ENCODE measurements at regions not wholly inside any gene's neighbourhood (a gene's known extent, or its start where the extent isn't known, plus 50 kb on each side); places are given as distances from the start of the nearest gene placed in this dataset.

DNA sequence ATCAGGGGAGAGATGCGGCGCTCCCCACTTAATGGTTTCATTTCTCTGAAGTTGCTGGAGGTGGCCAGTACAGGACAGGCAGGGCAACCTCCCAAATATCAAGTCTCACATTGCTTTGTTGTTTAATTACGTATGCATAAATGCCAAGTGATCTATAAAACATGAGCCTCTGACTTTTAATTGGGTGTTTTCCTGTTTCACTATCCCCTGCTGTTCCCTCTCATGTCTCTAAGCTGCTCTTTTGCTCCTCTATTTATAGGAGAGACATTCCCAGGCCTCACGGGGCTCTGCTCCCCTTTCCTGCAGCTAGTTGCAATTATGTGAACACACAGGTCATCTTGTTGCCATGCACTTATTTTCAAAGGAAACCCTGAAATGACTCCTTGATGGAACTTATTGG lies 1173.5 kb upstream of the GOT2 start:
- TF ChIP-seq, protein P1, sequence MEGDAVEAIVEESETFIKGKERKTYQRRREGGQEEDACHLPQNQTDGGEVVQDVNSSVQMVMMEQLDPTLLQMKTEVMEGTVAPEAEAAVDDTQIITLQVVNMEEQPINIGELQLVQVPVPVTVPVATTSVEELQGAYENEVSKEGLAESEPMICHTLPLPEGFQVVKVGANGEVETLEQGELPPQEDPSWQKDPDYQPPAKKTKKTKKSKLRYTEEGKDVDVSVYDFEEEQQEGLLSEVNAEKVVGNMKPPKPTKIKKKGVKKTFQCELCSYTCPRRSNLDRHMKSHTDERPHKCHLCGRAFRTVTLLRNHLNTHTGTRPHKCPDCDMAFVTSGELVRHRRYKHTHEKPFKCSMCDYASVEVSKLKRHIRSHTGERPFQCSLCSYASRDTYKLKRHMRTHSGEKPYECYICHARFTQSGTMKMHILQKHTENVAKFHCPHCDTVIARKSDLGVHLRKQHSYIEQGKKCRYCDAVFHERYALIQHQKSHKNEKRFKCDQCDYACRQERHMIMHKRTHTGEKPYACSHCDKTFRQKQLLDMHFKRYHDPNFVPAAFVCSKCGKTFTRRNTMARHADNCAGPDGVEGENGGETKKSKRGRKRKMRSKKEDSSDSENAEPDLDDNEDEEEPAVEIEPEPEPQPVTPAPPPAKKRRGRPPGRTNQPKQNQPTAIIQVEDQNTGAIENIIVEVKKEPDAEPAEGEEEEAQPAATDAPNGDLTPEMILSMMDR (conservative IDR thresholded peaks at IDR 0.05; ENCODE audit: low read length), result no peak
- H3K4me3 ChIP-seq (ENCODE audit: low read length), result no peak overlapping the region
- no peak for DNase-seq (ENCODE audit: low read depth)

DNA sequence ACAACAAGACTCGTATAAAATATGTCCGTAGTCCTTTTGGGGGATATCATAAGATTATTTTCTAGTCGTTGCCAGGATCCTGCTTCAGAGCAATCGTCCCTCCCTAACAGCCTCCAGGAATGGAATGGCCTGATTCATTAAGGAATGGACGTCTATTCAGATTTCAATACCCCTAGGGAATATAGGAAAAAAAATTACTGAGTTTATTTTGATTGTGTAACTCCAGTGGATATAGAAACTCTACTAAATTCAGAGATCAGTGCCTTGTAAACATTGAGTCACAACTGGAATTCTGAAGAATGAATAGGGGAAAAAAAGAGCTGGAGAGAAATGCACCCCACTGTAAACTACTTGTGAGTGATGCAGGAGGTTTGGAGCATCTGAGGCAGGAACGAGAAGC lies 1171.5 kb upstream of the GOT2 start:
- peak; percentile 34 for DNase-seq (ENCODE audit: low read depth)
- TF ChIP-seq, protein P1 (conservative IDR thresholded peaks at IDR 0.05; ENCODE audit: low read length), result no peak

DNA sequence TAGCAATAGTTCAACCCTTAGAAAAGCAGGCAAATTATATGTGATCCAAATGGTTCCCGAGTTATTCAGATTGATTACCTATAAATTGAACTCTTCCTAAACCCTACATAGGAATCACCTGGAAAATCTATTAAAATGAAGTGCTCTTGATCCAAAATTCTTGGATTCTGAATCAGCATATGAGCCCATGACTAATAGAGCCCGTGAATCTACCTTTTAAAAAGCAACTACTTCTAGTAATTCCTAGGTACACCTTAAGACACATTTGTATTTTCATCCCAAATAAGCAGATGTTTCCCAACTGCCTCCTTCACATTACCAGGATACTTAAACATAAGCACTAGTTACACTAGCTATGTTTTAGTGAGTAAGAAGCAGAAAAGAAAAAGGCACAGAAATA lies 1171.0 kb upstream of the GOT2 start:
- TF ChIP-seq, protein P1 (conservative IDR thresholded peaks at IDR 0.05; ENCODE audit: low read length), result no peak
- no peak overlapping the region for H3K4me3 ChIP-seq (ENCODE audit: low read length)
- no peak for DNase-seq (ENCODE audit: low read depth)

More for the DNA sequence above, 1171.5 kb upstream of the GOT2 start:
- no peak overlapping the region for H3K4me3 ChIP-seq (ENCODE audit: low read length)

DNA sequence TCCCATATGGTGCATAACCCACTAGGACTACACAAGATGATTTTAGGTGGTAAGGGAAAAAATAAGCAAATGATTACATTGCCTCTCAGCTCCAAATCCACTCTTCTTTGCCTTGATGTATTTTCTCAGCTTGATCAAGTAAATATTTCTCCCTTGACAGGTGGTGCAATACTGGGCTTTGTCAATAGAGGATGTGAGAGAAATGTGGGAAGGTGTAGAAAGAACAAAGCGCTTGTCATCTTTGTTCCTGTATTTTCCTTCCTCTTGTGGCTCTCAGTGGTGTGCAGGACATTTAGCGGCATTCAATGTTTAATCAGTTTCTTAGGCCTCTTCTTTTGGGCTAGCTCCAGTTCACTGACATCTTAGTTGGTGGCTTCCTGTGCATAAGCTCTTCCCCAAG lies 1165.8 kb upstream of the GOT2 start:
- no peak overlapping the region for H3K4me3 ChIP-seq (ENCODE audit: low read length)
- DNase-seq (ENCODE audit: low read depth), result no peak
- TF ChIP-seq, protein P1 (conservative IDR thresholded peaks at IDR 0.05; ENCODE audit: low read length), result no peak

DNA sequence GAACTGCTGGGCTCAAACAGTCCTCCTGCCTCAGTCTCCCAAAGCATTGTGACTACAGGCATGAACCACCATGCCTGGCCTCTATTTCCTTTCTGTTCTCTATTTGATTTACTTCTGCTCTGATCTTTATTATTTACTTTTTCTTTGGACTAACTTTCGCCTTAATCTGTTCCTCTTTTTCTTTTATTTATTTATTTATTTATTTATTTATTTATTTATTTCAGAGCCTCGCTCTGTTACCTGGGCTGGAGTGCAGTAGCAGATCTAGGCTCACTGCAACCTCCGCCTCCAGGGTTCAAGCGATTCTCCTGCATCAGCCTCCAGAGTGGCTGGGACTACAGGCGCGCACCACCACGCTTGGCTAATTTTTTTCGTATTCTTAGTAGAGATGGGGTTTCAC lies 1158.3 kb upstream of the GOT2 start:
- no peak overlapping the region for H3K4me3 ChIP-seq (ENCODE audit: low read length)
- TF ChIP-seq, protein P1 (conservative IDR thresholded peaks at IDR 0.05; ENCODE audit: low read length), result no peak
- DNase-seq (ENCODE audit: low read depth), result no peak

DNA sequence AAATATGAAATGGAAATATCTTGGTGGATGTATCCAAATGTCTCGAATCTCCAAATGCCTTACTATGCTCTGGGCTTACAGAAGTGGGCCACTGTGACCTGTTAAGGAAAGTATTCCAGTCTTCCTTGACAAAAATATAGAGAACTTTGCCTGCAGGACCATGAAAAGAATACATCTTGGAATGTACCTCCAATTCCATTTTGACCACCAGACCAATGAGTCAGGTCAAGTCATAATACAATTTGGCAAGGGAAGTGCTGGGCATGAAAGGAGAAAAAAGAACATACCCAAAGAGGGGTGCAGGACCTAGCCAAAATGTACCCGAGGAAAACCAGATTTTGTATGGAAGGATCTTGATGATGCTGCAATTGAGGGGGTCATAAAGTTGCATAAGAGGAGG lies 1153.7 kb upstream of the GOT2 start:
- DNase-seq (ENCODE audit: low read depth), result no peak
- H3K4me3 ChIP-seq (ENCODE audit: low read length), result no peak overlapping the region
- TF ChIP-seq, protein P1 (conservative IDR thresholded peaks at IDR 0.05; ENCODE audit: low read length), result no peak

DNA sequence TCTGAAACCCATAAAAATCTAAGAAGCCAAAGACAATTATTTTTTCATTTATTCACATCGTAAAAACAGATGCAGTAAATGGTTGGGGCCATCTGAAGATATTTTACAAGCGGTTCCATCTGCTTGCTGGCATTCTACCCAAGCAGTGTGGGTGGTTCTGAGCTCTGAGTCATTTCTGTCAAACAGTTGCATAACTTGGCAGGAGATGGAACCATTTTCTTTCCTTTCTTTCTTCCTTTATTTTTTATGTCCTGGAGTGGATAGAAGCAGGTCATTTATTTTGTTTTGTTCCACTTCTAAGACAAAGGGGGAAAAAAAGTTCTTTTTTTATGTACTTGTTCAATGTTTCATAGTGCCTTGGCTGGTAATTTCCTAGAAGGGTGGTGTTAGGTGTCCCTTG lies 1151.9 kb upstream of the GOT2 start:
- DNase-seq (ENCODE audit: low read depth), result peak; percentile 90
- no peak overlapping the region for H3K4me3 ChIP-seq (ENCODE audit: low read length)
- TF ChIP-seq, protein P1 (conservative IDR thresholded peaks at IDR 0.05; ENCODE audit: low read length), result no peak

Data from AG10803 (cell line).